Mucosa of gallbladder (tissue), 1 donor: ENCODE measurements at regions not wholly inside any gene's neighbourhood (a gene's known extent, or its start where the extent isn't known, plus 50 kb on each side); places are given as distances from the start of the nearest gene placed in this dataset.
"Not testable (repeated sequence)": the region's sequence is repeated elsewhere in the genome, so short reads cannot be mapped to it uniquely, and the experiment has no call there.

ENCODE experiments used
- DNase-seq: peaks from one replicate; pipeline ENCODE4 v3.0.0-alpha.2; 2020; ENCODE audit warnings: low spot score
- donor health status: DM: no; HTN: no; CAD: no.

DNA sequence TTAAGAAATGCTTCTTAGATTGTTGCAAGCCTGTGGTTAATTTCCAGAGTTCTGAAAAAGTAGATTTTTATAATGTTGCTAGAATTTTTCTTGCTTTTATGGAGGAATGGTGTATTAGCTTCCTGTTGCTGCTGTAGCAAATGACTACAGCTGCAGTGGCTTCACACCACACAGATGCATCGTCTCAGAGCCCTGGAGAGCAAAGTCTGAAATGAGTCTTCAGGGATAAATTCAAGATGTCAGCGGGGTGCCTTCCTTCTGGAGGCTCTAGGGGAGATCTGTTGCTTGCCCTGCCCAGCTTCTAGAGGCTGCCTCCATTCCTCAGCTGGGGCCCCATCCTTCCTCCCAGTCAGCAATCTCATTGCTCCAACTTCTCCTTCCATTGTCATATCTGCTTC is 187.8 kb downstream of the ZNF516 start:
- DNase-seq, result no peak

DNA sequence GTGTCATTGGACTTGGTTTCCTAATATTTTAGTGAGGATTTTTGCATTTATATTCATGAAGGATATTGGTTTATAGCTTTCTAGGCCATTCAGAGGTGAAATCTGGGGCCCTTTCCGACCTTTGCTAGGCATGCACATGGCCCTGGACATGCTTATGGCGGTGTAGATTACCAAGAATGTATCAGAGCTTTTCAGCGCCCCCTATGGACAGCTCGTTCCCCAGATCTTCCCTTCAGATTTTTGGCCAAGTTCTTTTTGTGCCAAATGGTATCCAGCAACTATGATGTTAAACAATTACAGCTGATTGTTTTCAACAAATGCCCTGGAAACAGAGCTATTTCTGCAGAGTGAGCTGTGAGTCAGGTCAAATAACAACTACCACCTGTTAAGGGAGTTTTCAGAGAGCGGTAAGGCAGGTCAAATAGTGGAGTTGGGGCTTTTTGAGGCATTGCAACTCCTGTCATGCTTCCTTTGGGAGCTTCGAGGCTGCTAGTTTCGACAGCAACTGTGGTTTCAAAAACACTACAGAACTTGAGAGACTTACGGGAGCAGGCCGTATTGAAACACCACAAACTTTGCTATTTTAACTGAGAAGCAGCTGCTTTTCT is 188.3 kb downstream of the ZNF516 start:
- no peak for DNase-seq

DNA sequence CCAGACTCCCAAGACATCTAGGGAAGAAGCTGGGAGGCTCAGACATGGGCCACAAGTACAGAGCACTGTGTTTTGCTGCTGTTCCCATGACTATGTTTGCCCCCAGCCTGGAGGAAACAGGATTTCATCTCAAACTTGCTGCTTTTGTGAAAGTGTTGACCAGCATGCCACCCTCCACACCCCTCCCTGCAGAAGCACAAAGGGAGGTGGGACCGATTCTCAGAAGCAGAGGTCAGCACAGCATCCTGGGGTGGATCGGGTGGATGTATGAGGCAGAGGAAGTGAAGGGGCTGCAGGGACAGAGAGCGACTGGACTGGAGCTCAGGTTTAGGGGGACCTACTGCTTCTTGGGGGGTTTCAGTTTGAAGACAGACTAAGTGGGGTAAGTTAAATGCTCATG is 209.2 kb downstream of the ZNF516 start:
- DNase-seq, result no peak

DNA sequence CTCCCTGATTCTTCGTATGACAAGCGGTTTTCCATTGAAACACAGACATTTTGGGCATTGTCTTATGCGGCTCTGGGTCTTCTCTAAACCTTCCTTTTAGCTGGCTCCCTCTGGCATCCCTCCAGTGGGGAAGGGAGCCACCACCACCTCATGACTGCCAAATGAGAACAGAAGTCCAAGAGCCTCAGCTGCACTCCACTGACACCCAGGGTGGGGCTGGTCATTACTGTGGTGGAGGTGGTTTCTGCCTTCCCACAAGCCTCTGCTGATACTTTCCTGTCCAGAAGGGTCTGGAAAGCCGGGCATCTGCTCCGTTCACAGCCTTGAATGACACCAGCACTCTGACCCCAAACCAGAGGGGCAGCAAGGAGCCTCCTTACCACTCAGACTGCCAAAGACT is 213.5 kb downstream of the ZNF516 start:
- DNase-seq, result no peak

DNA sequence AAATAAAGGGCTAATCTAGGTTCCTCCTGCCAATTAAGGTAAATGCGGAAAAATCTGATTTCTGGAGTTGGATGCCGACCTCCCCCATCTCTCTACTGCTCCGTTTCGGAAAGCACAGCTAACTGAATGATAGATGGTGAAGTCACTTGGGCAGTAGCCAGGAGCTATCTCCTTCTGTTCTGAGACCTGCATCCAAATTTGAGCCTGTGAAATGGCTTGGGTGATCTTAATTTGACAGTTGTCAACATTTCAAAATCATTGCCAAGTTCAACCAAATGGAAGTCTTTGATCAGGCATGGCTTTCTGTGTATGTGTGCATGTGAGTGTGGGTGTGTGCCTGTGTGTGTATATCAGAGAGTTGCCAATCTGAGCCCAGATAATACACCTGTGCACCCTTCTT is 217.2 kb downstream of the ZNF516 start:
- no peak for DNase-seq

DNA sequence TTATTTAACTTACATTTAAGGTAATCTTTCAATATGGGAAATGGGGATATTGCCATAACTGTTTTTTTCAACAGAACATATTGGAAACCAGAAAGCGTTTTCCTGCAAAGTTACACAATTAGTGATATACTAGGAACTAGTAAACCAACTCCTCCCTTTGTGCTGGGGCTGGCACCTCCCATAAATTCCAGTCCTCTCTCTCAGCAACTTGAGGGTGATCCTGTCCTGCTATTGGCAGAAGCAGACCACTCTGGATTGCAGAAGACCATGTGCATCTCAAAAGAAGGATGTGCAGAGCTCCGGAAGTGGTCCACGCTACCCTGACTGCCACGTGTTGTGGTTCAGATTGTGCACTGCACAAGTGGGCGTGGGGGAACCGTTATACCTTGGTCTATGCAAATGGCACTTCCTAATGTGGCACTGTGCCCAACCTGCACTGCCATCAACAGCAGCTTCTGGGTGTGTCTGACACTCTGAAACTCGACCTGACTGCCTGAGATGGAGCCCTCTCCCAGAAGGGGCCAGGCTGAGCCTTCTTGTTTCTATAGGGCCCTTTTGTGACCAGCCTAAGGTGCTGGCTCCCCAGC is 219.2 kb downstream of the ZNF516 start:
- no peak for DNase-seq

DNA sequence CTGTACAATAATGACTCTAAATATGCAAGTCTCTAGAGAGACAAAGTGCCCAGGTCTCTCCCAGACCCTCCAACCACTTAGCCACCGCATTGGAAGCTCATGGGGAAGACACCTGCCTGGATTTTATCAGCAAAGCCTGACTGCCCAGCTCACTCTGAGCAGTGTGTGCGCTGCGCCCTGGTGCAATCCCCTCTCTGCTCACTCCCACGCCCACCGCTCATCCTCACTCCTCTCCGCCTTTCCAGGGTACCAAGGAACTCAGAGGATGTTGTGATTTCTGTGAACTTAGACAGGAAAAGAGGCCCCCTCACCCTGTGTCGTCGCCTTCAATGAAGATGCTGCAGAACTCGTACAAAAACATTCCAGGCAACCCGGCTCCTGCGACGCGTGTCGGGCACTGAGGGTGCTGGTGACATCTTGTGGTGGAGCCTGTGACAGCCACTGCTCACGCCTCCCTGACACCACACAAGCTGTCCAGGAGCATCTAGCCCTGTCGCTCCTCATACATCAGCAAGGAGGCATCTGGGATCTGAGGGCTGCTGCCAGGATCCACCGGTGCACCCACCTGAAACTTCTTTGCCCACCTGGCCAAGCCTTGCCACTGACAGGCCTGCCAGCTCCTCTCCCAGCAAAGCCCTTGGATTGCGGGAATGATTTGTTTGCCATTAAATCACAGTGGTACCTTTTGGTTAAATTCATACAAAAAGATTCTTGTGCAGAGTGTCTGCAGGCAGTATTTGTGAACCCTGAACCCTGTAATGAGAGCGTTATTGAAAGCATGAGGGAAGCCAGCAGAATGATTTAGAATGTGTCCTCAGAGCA is 220.4 kb downstream of the ZNF516 start:
- DNase-seq, result no peak

DNA sequence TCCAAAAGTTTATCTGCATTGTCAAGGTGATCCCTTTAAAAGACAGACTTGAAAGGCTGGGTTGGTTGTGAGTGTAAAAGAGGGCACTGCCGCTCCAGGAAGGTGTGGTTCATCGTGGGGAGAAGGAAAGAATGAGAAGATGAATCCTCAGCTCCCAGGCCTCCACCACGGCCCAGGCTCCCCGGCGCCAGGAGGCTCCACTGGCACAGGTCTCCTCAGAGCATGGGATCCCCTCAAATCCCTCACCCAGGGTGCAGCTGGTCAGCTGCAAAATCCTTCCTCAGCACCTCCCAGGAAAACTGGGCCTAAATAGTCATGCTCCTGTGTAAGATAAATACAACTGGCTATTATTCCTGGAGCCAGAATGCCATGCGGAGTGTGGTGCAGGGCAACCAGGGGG is 221.1 kb downstream of the ZNF516 start:
- no peak for DNase-seq

DNA sequence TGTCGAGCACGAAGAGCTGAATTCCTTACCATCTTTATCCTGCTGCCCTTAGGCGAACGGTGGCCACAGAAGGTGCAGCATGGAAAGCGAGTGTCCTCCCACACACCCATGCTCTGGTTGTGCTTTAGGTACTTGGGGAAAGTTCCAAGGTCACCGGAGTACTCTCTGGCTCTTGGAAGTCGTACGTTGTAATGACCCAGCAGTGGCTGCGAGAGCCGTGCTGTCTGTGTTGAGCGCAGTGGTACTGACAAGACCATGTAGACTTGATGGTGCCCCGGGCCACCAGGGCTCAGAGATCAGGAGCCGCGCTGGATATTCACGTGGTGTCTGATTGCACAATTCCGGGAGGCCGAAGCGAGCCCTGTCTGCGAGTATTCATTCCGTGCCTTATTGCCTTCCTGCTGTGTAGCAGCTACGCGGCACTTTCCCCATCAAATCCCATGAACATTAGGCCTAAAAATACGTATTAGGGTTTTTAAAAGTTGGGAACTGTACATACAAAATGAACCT is 222.0 kb downstream of the ZNF516 start:
- DNase-seq, result no peak

DNA sequence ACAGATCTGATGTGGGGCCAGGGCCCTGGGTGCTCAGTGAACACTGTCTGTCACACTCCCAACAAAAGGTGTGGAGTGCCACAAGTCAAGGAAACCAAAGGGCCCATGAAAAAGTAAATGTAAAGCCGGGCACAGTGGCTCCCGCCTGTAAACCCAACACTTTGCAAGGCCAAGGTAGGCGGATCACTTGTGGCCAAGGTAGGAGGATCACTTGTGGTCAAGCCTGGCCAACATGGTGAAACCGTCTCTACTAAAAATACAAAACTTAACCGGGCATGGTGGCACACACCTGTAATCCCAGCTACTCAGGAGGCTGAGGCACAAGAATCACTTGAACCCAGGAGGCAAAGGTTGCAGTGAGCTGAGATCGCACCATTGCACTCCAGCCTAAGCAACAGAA is 227.6 kb downstream of the ZNF516 start:
- DNase-seq, result not testable (repeated sequence)

DNA sequence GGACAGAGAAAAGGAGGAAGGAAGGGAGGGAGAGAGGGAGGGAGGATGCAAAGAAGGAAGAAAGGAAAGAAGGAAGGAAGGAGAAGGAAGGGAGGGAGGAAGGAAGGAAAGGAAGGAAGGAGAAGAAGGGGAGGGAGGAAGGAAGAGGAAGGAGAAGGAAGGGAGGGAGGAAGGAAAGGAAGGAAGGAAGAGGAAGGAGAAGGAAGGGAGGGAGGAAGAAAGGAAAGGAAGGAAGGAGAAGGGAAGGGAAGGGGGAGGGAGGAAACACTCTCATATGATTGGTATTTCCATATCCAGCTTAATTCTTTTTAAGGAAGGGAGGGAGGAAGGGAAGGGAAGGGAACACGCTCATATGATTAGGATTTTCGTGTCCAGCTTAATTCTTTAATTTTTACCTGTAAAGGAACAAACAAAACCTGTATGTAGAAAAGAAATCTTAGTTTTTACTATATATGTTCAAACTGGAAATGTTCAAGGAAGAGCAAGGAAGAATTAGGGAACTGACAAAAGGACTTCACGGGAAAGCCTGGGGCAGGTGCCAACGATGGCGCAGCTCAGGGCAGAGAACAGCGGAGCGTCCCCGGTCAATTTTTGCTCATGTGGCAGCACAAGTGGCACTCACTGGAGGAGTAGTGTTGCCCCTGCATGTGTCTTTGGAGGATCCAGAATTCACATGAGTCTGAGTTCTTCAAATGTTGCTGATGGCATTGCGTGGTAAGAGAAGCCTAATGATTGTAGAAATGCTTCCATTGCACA is 228.6 kb downstream of the ZNF516 start:
- no peak for DNase-seq

DNA sequence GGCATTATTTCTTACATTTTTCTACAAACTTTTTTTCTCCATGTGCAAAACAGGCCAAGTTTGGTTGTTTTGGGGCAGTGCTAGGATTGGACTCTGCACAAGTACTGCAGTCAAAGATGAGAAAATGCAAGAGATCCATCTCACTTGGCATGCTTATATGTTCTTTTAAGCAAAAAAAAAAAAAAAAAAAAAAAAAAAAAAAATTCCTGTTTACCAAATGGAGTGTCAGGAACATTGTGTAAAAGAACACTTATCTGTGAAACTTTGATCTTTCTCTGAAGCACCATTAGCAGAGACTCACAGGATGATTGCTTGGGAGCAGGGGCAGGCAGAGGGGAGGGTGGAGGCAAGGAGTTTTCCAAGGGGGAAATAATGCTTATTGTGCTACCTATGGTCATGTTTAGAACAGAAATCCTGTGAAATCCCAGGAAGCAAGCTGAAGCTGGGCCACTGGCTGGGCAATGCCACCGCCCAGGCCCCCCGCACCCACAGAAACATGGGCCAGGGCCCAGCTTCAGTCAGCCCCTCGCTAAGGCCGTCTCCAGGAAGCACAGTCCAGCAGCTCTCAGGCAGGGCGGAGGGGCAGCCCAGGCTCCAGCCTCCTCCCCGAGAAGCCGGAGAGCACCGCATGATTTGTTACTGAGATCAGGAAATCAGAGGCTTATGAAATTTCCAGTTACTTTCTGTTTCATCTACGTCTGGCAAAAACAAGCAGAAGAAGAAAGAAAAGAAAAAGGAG is 229.4 kb downstream of the ZNF516 start:
- DNase-seq, result peak; percentile 39

DNA sequence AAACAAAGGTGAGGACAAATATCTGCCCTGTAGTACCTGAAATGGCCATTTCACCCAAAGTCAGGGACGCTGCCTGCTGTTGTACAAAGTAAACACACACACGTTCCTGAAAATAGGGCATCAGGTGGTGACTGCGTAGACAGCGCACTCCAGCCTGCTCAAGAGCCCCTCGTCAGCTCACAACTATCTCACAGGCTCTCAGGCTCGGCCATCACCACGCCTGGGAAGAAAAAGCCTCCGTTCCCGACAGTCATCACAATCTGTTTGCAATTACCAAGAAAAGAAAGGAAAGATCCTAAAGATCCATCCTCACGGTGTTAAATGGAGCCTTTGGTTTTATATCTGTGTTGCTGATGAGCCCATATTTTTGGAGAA is 230.2 kb downstream of the ZNF516 start:
- DNase-seq, result no peak

DNA sequence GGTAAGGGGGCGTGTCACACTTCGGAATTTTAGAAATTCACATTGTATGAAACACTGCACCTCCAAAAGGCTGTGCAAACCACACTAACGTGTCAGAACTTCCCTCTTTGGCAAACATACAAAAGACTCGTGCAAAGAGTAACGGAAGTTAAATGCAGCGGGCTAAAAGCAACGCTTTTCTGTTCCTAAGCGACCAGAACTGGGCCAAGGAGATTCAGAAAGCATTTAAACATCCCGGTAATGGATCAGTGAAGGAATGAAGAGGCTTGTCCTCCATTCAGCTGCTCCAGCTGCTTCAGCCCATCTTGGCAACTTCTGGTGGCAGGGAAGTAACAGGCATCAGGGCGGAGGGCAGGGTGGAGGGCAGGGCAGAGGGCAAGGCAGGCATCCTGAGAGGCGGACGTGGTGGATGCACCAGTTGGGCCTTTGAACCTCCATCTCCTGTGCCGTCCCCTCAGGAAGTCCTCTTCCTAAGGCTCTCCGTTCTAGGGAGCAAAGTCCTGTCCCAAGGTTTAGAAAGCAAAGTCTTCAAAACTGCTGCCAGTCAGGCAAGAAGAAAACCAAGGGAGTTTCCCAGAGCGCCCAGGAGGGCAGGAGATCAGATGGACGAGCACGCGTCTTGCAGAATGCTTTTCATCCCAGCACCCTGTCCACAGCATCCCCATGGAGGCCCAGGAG is 230.7 kb downstream of the ZNF516 start:
- DNase-seq, result no peak

DNA sequence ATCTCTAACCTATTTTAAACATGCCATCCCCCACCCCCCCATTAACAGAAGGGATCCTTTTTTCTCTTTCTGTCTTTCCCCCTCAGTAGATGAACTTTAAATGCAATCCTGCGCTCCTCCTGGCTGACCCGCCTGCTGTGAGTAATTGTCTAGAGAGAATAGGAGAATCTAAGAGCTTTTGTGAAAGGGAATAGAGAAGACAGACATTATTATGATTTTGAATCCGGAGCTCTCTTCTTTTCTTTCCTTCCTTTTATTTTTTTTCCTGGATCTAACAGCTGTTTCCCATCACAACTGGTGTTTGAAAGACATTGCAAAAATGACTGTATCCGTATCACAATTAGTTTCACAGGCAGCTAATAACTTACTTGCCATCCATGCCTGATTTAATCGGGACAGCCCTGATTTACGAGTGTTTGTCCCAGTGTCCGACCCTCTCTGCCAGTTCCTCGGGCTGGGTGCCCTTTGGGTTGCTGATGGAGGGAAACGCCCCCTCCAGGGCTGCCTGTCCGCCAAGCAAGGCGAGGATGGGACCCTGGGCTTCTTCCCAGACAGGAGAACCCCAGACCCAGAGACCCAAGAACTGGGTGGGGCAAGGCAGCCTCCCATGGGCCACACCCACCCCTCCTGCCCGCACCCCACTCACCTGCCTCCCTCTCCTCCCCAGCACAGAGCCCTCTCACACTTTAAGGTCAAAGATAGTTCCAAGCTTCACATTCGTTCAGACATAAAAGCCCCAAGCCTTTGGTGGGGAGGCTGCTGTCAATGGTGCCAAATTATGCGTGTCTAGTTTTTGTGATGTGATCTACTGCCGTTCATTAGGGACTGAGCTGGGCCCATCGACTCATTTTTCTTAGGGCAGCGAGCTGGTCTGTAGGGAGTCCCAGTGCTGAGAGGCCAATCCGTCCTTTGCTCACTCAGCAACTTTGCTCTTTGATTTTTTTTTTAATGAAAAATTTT is 231.7 kb downstream of the ZNF516 start:
- no peak for DNase-seq

DNA sequence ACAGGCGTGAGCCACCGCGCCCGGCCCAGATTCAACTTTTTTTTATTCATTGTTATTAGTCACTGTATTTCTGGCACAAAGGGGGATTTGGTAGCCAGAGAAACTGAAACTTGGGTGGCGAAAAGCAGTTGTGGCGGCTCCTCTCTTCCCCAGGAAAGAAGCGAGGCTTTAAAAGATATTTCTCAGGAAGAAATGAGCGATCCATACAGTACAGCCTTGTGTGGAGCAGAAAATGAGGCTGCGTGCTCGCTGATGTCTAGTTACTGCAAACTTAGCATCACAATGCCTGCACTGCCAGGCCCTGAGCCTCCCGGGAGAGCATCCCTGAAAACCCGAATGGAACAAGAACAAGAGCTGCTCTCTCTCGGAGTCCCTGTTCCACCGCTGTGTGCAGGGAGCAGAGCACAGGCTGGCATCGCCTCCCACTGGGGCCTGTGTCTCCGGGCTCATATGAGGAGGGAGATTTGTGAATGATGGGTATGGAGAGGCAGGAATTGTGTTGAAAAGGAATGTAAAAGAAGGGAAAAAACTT is 234.0 kb downstream of the ZNF516 start:
- DNase-seq, result no peak

DNA sequence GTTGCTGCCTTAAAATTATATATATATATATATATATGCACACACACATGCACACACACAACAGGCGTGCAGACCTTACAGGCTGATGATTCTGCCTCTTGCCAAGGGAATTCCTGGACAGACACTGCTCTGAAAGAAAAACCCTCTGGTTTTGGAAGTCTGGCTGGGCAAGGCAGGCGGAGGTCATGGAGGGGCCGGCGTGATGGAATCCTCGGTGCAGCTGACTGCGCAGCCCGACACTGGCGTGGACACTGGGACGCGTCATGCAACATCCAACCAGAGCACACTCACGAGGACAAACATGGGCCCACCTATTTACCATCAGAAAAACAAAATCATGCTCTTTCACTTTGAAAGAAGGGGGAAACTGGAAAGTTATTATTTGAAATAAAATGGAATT is 235.3 kb downstream of the ZNF516 start:
- peak; percentile 51 for DNase-seq

DNA sequence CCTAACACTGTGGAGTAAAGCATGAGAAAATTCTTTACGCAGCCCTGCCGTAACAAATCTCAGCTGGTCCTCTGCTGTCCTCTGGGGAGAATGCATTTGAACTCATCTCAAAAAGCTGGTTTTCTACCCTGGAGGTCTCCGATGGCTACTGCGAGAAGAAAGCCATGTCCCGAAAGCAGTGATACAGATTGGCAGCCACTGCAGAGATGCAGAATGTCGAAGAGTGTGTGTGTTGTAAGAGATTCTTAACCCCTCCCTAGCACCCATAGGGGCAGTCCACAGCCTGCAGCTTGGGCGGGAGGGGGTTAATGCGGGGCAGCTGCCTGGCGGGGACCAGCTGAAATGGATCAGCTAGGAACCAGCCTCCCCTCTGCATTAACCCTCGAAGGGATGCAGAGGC is 235.9 kb downstream of the ZNF516 start:
- no peak for DNase-seq

DNA sequence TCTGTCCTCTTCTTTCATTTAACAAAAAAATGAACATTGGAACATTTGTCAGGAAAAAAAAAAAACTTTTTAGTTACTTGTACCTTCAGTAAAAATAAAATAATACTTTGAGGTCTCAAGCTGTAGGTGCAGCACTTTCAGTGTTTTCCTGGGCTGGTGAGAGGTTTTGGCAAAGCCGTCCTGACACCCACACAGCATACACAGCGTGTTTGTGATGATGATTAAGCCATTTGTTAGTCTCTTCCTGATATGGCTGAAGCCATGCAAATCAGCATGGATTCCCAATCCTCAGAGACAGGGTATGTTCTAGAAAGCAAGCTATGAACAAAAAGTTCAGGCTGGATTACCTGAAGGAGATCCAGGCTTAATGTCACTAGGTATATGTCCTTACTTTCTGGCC is 236.8 kb downstream of the ZNF516 start:
- no peak for DNase-seq
